ENCODE measurements at regions not wholly inside any gene's neighbourhood (a gene's known extent, or its start where the extent isn't known, plus 50 kb on each side); places are given as distances from the start of the nearest gene placed in this dataset.

GRCh38 chr2:54065411-54065810 lies 50.0 kb upstream of the ACYP2 start:
- no peaks in the 10 kb centered on the region for H3K36me3 ChIP-seq (replicated peaks; ENCODE audit: insufficient read depth, low read depth)
- H3K79me2 ChIP-seq, result no peaks in the 10 kb centered on the region
- DNase-seq (ENCODE audit: low spot score), result no peak
- TF ChIP-seq EZH2 (IDR thresholded peaks at IDR 0.05; ENCODE audit: borderline replicate concordance), result no peak
- no peak for TF ChIP-seq CTCF (IDR thresholded peaks at IDR 0.05; ENCODE audit: poor library complexity)
- no peak for TF ChIP-seq EZH2phosphoT487 (IDR thresholded peaks at IDR 0.05; ENCODE audit: low read depth, severe bottlenecking, unreplicated experiment)
- H3K9me2 ChIP-seq (replicated peaks; ENCODE audit: insufficient read depth), result no peaks in the 10 kb centered on the region
- H2AFZ ChIP-seq, result no peak overlapping the region
- no peaks in the 10 kb centered on the region for H3K9me3 ChIP-seq (ENCODE audit: low read depth)
- H3K27ac ChIP-seq, result no peak overlapping the region
- H3K4me2 ChIP-seq, result no peak overlapping the region
- H4K20me1 ChIP-seq (ENCODE audit: insufficient read depth, poor library complexity, severe bottlenecking), result no peaks in the 10 kb centered on the region
- H3K4me1 ChIP-seq (ENCODE audit: insufficient read depth), result no peaks in the 10 kb centered on the region
- 90% methylated on average over 2 of the region's 2 CpGs for WGBS (ENCODE audit: low lambda C conversion rate, missing lambda C conversion rate)
- H3K27me3 ChIP-seq, result no peaks in the 10 kb centered on the region
- no peak overlapping the region for H3K4me3 ChIP-seq

DNA sequence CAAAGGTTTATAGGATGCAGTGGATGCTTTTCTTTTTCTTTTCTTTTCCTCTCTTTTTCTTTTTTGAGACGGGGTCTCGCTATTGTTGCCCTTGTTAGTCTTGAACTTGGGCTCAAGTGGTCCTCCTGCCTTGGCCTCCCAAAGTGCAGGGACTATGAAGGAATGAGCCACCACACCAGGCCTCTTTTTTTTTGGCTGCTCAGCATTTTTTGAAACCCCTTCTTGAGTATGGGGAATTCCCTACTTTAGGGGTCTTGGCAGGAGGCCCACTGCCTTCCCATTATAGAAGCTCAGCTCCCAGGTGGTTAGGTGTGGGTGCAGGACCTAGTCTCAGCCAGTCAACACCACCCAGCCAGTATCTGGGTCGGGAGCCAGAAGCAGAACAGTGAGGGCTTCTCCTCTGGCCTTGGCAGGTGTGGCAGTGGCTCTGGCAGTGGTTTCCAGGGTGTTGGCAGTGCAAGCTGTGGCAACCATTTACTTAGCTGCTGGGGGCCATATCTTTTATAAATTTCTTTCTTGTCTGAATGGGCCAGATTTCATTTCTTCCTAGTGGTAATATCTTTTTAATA lies 51.4 kb upstream of the ACYP2 start:
- H2AFZ ChIP-seq, result no peak overlapping the region
- no peaks in the 10 kb centered on the region for H3K27me3 ChIP-seq
- no peak for DNase-seq (ENCODE audit: low spot score)
- H4K20me1 ChIP-seq (ENCODE audit: insufficient read depth, poor library complexity, severe bottlenecking), result no peaks in the 10 kb centered on the region
- H3K4me3 ChIP-seq, result no peak overlapping the region
- no peak overlapping the region for H3K27ac ChIP-seq
- H3K9me3 ChIP-seq (ENCODE audit: low read depth), result no peaks in the 10 kb centered on the region
- TF ChIP-seq CTCF (IDR thresholded peaks at IDR 0.05; ENCODE audit: poor library complexity) (no peak), EZH2phosphoT487 (IDR thresholded peaks at IDR 0.05; ENCODE audit: low read depth, severe bottlenecking, unreplicated experiment) (no peak)
- H3K9me2 ChIP-seq (replicated peaks; ENCODE audit: insufficient read depth), result no peaks in the 10 kb centered on the region
- 92% methylated on average over 3 of the region's 3 CpGs for WGBS (ENCODE audit: low lambda C conversion rate, missing lambda C conversion rate)
- no peaks in the 10 kb centered on the region for H3K4me1 ChIP-seq (ENCODE audit: insufficient read depth)
- no peak overlapping the region for H3K4me2 ChIP-seq
- no peaks in the 10 kb centered on the region for H3K79me2 ChIP-seq
- no peaks in the 10 kb centered on the region for H3K36me3 ChIP-seq (replicated peaks; ENCODE audit: insufficient read depth, low read depth)

DNA sequence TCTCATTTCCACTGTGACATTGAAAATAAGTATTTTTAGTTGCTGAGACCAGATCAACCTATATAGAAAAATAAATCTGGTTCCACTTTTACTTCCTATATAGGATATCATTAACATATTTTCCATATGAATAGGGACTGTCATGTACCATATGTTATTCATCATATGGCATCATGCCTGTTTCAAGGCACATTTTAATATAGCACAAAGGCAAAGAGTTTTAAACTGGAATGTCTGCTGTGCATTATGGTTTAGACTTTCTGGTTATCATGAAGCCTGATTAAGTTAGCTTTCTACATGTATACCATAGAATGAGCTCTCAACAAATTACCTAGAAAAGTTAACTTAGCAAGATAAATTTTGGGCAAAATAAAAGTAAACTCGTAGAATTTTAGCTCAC lies 53.0 kb upstream of the ACYP2 start:
- TF ChIP-seq EZH2 (IDR thresholded peaks at IDR 0.05; ENCODE audit: borderline replicate concordance) (no peak), CTCF (IDR thresholded peaks at IDR 0.05; ENCODE audit: poor library complexity) (no peak), EZH2phosphoT487 (IDR thresholded peaks at IDR 0.05; ENCODE audit: low read depth, severe bottlenecking, unreplicated experiment) (no peak)
- no peak overlapping the region for H2AFZ ChIP-seq
- no peak overlapping the region for H3K27ac ChIP-seq
- 84% methylated on average over 1 of the region's 1 CpG for WGBS (ENCODE audit: low lambda C conversion rate, missing lambda C conversion rate)
- H4K20me1 ChIP-seq (ENCODE audit: insufficient read depth, poor library complexity, severe bottlenecking), result no peaks in the 10 kb centered on the region
- no peak for DNase-seq (ENCODE audit: low spot score)
- no peak overlapping the region for H3K4me2 ChIP-seq
- H3K4me1 ChIP-seq (ENCODE audit: insufficient read depth), result no peaks in the 10 kb centered on the region
- no peaks in the 10 kb centered on the region for H3K9me2 ChIP-seq (replicated peaks; ENCODE audit: insufficient read depth)
- H3K27me3 ChIP-seq, result no peaks in the 10 kb centered on the region
- H3K9me3 ChIP-seq (ENCODE audit: low read depth), result no peaks in the 10 kb centered on the region
- H3K4me3 ChIP-seq, result no peak overlapping the region
- H3K36me3 ChIP-seq (replicated peaks; ENCODE audit: insufficient read depth, low read depth), result no peaks in the 10 kb centered on the region
- no peaks in the 10 kb centered on the region for H3K79me2 ChIP-seq

DNA sequence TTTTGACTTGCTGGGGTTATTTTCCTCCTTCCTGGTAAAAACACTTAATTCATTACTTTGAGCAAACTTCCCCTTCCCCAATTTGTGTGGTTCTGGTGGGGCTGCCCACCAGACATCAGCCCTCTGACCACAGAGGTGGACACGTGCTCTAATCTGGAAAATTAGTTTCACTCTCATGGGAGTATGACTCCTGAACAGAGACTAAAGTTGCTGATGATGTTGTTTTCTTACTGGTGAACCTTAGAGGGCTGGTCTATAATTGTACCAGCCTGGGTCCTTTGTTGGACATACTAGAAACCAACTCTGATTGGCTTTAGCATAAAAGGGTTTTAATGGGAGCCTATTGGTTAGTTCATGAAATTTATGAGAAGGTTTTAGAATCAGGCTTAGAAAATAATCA lies 54.1 kb upstream of the ACYP2 start:
- Histone ChIP-seq H3K9me3 (ENCODE audit: low read depth) (no peaks in the 10 kb centered on the region), H3K36me3 (replicated peaks; ENCODE audit: insufficient read depth, low read depth) (no peaks in the 10 kb centered on the region), H3K4me3 (no peak overlapping the region), H3K27ac (no peak overlapping the region), H2AFZ (no peak overlapping the region), H3K79me2 (no peaks in the 10 kb centered on the region), H3K9me2 (replicated peaks; ENCODE audit: insufficient read depth) (no peaks in the 10 kb centered on the region), H4K20me1 (ENCODE audit: insufficient read depth, poor library complexity, severe bottlenecking) (no peaks in the 10 kb centered on the region), H3K4me1 (ENCODE audit: insufficient read depth) (no peaks in the 10 kb centered on the region), H3K4me2 (no peak overlapping the region), H3K27me3 (no peaks in the 10 kb centered on the region)
- no peak for TF ChIP-seq CTCF (IDR thresholded peaks at IDR 0.05; ENCODE audit: poor library complexity)
- TF ChIP-seq EZH2phosphoT487 (IDR thresholded peaks at IDR 0.05; ENCODE audit: low read depth, severe bottlenecking, unreplicated experiment), result no peak
- TF ChIP-seq EZH2 (IDR thresholded peaks at IDR 0.05; ENCODE audit: borderline replicate concordance), result no peak
- WGBS (ENCODE audit: low lambda C conversion rate, missing lambda C conversion rate), result 83% methylated on average over 1 of the region's 1 CpG
- no peak for DNase-seq (ENCODE audit: low spot score)
